ENCODE measurements at regions not wholly inside any gene's neighbourhood (a gene's known extent, or its start where the extent isn't known, plus 50 kb on each side); places are given as distances from the start of the nearest gene placed in this dataset.

GRCh38 chr12:67056329-67056728 lies 212.8 kb upstream of the CAND1 start:
- TF ChIP-seq POLR2A (IDR thresholded peaks at IDR 0.05) (no peak), CTCF (IDR thresholded peaks at IDR 0.05) (no peak)

Data from tibial nerve (tissue), 3 donors.